ENCODE measurements at regions not wholly inside any gene's neighbourhood (a gene's known extent, or its start where the extent isn't known, plus 50 kb on each side); places are given as distances from the start of the nearest gene placed in this dataset.

- peak; percentile 1 for DNase-seq (ENCODE audit: low read depth, low spot score)
These were observed 238.5 kb downstream of the HDGFL1 start for GRCh38 chr6:22807818-22808217.

- DNase-seq (ENCODE audit: low read depth, low spot score): no peak
These were observed 239.1 kb downstream of the HDGFL1 start for GRCh38 chr6:22808466-22808865.

DNA sequence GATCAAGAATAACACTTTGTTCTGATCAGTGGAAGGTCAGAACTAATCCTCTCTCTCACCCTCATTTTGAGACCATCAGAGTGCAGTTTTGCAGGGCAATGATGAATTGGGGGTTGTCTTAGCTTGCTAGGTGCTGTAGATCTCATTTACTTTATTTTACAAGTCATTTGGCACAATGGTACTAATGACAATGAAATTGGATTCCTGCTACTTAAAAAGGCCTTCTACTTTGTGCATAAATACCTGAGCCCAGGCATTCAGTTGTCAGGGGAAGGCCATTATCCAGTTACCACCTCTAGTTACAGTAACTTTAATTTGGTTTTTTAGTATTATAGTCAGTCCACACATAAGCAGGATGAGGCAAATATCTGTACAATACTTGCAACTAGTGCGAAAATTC is 240.0 kb downstream of the HDGFL1 start:
- no peak for DNase-seq (ENCODE audit: low read depth, low spot score)

GRCh38 chr6:22819209-22819608 is 249.8 kb downstream of the HDGFL1 start:
- DNase-seq (ENCODE audit: low read depth, low spot score): no peak

- no peak for DNase-seq (ENCODE audit: low read depth, low spot score)
These were observed 252.4 kb downstream of the HDGFL1 start for GRCh38 chr6:22821664-22822320.

DNA sequence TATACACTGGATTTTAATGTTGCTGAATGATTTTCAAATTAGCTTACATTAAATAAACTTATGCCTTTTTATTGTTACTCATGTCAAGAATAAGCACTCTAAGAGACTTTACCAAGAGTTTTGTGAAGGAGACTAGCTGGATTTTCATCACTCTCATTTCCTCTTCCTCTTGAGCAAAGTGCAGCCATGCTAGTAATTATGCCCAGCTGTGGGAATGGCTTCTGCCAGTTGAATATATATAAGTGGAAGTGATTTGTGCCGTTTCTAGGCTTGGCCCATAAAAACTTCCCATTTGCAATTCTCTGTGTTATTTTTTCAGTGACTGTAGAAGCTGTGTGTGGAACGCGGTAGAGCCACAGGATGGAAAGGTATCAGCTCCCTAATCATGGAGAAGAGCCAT is 255.8 kb downstream of the HDGFL1 start:
- no peak for DNase-seq (ENCODE audit: low read depth, low spot score)

DNA sequence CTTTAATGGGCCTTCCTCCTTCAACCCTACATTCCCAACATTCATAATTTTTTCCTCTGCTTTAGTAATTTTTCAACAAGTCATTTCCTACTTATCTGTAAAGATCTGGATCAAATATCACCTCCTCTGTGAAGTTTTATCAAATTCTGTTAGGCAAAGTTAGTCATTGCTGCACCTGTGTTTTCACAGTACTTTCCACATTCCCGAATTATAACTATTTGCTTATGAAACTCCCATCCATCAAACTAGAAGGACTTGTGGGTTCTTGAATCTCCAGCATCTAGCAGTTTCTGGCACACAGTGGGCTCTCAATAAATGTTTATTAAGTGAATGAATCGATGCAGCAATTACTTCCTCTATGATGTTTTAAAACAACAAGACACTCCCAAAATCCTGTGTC is 257.6 kb downstream of the HDGFL1 start:
- no peak for DNase-seq (ENCODE audit: low read depth, low spot score)

GRCh38 chr6:22827760-22828159 is 258.4 kb downstream of the HDGFL1 start:
- DNase-seq (ENCODE audit: low read depth, low spot score): no peak

- peak; percentile 60 for DNase-seq (ENCODE audit: low read depth, low spot score)
These were observed 259.1 kb downstream of the HDGFL1 start for GRCh38 chr6:22828179-22829062.

DNA sequence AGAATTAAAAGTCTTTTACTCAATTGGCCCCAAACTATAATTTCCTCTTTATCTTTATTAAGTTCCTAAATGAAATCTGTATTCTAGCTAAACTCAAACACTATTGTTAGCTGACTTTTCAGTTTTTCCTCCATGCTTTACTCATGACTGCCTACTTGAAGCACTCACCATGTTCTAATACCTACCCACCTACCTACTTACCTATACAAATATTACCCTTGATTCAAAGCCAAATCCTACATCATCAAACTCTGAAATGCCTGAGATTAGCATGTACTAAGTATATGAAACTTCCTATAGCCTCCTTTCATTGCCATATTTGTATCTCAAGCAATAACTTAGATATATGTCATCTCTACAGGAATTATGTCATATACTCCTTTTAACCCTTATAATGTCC is 259.7 kb downstream of the HDGFL1 start:
- DNase-seq (ENCODE audit: low read depth, low spot score): no peak

DNA sequence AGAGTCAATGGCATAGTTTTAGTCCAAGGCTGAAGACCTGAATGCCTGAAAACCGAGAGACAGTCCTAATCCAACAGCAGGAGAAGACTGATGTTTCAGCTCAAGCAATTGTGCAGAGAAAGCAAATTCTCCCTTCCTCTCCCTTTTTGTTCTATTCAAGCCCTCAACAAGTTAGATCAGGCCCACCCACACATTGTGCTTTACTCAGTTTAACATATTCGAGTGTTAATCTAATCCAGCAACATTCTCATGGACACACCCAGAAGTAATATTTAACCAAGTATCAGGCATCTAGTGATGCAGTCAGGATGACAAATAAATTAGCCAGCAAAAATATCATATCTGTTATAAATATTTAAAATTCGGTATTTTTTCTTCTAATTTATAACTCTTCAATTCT is 261.1 kb downstream of the HDGFL1 start:
- no peak for DNase-seq (ENCODE audit: low read depth, low spot score)

DNA sequence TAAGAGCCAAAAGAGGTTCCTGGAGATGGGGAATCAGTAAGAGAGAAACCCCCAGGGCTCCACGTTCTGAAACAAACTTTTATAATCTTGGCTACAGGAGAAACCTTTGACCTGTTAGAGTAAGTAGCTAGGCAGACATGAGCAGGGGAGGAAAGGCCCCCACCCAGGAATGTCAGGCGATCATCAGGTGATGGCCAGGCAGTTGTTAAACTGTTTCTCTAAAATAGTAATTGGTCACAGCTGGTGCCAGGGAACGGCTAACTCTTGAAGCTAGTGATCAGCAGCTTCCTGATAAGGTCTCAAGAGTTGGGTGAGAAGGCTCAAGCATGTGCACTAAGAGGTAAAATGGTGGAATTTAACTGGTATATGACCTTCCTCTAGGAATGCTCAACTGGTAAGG is 263.8 kb downstream of the HDGFL1 start:
- DNase-seq (ENCODE audit: low read depth, low spot score): peak; percentile 1

DNA sequence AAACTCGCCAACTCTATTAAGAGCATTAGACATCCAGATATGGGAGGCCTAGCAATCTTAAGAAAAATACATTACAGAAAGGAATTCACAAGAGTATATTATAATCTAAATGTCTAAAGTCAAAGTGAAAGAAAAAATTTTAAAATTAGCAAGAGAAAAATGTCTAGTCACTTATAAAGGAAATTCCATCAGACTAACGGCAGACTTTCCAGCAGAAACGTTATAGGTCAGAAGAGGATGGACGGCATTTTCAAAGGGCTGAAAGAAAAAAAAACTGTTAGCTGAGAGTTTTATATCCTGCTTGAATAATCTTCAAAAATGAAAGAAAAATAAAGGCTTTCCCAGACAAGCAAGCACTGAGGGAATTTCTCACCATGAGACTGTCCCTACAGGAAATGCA is 269.0 kb downstream of the HDGFL1 start:
- DNase-seq (ENCODE audit: low read depth, low spot score): no peak

- no peak for DNase-seq (ENCODE audit: low read depth, low spot score)
These were observed 276.1 kb downstream of the HDGFL1 start for GRCh38 chr6:22845467-22845866.

- DNase-seq (ENCODE audit: low read depth, low spot score): no peak
These were observed 278.8 kb downstream of the HDGFL1 start for GRCh38 chr6:22848121-22848520.

GRCh38 chr6:22849921-22850320 is 280.6 kb downstream of the HDGFL1 start:
- DNase-seq (ENCODE audit: low read depth, low spot score): no peak

DNA sequence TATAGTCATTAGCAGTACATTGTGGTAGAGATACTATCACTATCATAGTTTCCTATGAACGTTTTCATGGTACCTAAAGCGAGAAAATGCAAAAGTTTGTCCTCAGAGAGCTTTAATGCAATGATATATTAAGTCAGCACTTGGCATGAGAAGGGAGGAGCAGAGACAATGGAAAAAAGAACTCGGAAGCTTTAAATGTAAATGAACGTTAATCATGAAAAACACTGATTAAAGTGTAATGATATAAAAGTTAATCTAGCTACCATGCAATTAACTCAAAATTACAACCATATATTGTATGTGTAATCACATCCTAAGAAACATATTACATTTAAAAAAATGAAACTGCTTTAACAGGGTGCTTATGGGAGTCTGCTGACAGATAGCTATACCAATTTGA is 282.7 kb downstream of the HDGFL1 start:
- no peak for DNase-seq (ENCODE audit: low read depth, low spot score)

- no peak for DNase-seq (ENCODE audit: low read depth, low spot score)
These were observed 304.3 kb downstream of the HDGFL1 start for GRCh38 chr6:22873513-22874136.

DNA sequence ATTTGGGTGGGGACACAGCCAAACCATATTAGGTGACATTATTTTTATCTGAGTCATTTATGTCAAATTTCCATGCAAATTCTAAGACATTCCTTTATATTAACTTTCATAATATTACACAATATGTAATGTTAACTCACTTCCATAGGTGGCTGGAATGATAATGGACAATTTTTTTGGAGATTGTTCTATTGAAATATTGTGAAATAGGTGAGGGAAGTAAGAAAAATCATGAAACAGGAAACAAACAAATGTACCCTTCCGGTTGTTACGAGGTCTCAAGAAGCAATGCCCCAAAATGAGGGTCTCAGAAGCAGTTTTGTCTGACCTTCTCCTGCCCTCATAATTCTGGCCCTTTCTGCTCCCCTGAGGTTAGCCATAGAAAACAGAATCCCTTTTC is 306.5 kb downstream of the HDGFL1 start:
- DNase-seq (ENCODE audit: low read depth, low spot score): no peak

DNA sequence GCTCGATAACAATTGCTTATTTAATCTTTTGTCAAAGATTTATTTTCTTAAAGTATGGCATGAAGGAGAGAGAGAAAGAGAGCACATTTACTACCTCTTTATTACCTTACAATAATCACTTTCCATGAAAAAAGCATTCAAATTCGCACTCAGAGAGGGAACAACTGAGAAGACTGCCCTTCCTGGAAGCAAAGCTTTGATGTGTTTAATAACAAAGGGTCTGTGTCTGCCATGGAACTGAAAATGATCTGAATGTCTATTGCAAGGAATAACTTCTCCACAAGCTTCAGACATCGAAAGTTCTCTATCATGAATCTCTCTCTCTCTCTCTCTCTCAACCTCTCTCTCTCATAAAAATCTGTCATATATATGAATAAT is 308.9 kb downstream of the HDGFL1 start:
- no peak for DNase-seq (ENCODE audit: low read depth, low spot score)

- DNase-seq (ENCODE audit: low read depth, low spot score): no peak
These were observed 309.3 kb downstream of the HDGFL1 start for GRCh38 chr6:22878706-22879105.

- DNase-seq (ENCODE audit: low read depth, low spot score): no peak
These were observed 311.5 kb downstream of the HDGFL1 start for GRCh38 chr6:22880686-22881433.

Data from ELF-1 (cell line).